ENCODE measurements at regions not wholly inside any gene's neighbourhood (a gene's known extent, or its start where the extent isn't known, plus 50 kb on each side); places are given as distances from the start of the nearest gene placed in this dataset.

GRCh38 chr4:134024251-134024650, 177.3 kb downstream of the PABPC4L start:
- ATAC-seq (peak; percentile 45), DNase-seq (ENCODE audit: low spot score) (no peak)

GRCh38 chr4:134019657-134020056, 181.9 kb downstream of the PABPC4L start:
- ATAC-seq, result no peak
- no peak for DNase-seq (ENCODE audit: low spot score)

GRCh38 chr4:134018846-134019245, 182.7 kb downstream of the PABPC4L start:
- ATAC-seq, result no peak
- no peak for DNase-seq (ENCODE audit: low spot score)

GRCh38 chr4:134001057-134001456, 200.5 kb downstream of the PABPC4L start:
- ATAC-seq, result no peak
- DNase-seq (ENCODE audit: low spot score), result no peak

DNA sequence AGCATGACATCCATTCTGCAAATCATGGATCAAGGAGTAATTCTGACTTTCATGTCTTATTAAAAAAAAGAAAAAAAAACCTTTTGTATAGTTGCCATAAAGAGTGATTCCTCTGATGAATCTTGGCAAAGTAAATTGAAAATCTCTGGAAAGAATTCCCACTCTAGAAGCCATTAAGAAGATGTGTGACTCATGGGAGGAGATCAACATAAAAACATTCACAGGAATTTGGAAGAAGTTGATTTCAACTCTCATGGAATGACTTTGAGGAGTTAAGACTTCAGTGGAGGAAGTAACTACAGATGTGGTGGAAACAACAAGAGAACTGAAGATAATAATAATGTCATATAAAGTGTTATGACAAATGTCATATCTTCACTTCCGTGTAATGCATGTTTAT, 204.2 kb downstream of the PABPC4L start:
- DNase-seq (ENCODE audit: low spot score) (no peak), ATAC-seq (no peak)

- no peak for DNase-seq (ENCODE audit: low spot score)
- no peak for ATAC-seq
Observed at GRCh38 chr4:133996431-133997121, 205.0 kb downstream of the PABPC4L start.

DNA sequence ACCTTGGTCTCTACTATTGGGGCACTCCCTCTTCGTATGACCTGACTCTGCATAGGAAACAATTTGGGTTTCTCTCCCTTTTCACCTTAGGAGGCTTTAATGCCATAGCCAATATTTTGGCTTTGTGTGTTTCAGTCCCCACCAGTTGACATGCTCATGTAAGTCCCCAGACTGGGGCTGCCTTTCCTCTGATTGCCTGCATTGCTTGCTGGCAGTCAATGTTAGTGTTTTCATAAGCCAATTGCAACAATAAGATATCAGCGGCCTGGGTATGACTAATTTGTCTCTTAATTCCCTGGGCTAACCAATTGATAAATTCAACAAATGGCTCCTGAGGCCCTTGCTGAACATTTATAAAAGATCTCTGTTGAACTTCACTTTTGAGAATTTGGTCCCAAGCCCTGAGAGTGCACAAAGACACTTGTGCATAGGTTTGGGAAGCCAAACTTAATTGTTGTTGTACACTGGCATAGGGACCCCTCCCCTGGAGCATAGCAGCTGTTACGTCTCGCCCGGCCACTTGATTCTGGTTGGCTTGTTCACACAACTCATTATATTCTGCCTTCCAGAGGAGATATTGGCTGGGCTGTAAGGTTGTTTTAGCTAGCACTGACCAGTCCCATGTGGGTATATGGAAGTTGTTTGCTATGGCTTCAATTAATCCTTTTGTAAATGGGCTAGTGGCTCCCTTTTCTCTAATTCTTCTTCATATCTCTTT, 206.2 kb downstream of the PABPC4L start:
- DNase-seq (ENCODE audit: low spot score) (no peak), ATAC-seq (no peak)

DNA sequence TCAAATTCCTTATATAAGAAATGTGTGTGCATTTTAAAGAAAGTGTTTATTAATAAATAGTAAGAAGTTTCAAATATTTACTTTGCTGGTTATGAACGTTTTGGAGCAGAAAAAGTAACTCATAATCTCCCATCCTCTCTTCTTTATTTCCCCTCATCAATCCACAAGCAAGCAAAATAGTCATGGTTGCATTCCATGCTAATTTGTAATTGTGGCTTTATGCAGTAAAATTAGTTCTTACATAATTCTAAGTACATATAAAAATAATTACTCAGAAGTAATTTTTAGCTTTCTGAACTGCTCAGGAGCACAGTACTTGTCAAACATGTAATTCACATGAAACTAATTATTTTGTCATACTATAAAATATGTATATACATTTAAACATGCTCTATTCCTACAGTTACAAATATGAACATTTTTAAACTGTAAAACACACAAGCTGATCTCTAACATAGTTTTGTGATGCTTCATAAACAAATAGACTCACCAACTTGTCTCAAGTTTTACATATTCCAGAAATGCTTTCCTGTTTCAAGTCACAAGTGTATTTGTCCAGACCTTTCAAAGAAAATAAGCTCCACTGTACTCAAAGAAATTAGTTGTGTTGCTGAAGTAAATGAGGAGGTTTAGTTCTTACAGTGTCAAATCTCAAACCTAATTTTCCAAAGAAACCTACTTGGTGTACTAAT, 218.9 kb downstream of the PABPC4L start:
- ATAC-seq, result no peak

DNA sequence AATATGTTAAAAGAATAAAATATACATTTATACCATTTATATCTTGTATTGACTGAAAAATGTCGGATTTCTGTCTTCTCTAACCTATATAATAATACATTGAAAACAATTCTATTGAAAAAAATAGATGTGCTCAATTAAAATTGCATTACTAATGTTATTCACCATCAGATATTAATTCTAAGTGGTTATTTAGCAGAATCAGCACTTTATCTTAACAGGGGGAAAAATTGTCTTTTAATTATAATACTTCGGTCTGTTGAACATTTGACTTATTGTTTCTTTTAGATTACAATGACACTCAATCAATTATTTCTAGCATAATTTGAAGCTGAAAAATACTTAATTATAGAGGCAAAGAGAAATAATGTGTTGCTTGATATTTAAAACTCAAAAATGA, 220.3 kb downstream of the PABPC4L start:
- ATAC-seq, result no peak
- no peak for DNase-seq (ENCODE audit: low spot score)

More for the DNA sequence above, 218.9 kb downstream of the PABPC4L start:
- DNase-seq (ENCODE audit: low spot score), result no peak

DNA sequence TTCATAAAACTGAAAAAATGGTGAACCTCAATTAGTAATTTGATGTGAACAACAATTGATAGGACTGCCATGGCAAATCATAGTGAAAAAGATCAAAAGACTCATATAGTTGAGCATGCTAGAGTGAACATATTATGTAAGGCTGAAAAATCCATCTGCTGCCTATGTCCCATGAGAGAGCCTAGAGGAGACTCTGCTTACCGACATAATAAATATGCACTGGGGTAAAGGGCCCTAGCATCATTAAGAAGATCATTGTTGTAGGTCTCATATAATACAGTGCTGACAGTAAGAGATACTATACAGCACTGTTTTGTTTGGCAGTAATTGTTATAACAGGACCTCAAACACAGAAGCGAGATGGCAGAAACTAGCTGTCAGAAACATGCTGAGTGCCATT, 229.0 kb downstream of the PABPC4L start:
- ATAC-seq (no peak), DNase-seq (ENCODE audit: low spot score) (no peak)

- no peak for DNase-seq (ENCODE audit: low spot score)
- ATAC-seq, result no peak
Observed at GRCh38 chr4:133969202-133969848, 232.3 kb downstream of the PABPC4L start.

- no peak for ATAC-seq
- no peak for DNase-seq (ENCODE audit: low spot score)
Observed at GRCh38 chr4:133968174-133968573, 233.4 kb downstream of the PABPC4L start.

DNA sequence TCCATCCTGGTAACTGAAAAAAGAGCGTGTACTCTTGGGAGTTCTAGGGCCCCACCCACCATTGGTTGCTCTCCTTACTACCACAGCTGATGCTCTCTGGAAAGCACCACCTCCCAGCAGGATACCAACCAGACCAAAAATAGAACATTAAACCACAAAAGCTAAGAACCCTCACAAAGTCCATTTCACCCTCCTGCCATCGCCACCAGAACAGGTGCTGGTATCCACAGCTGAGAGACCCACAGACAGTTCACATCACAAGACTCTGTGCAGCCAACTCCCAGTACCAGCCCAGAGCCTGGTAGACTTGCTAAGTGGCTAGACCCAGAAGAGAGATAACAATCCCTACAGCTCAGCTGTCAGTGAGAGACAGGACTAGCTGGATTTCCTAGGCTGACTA, 240.6 kb downstream of the PABPC4L start:
- no peak for DNase-seq (ENCODE audit: low spot score)
- no peak for ATAC-seq

GRCh38 chr4:133943081-133943480, 258.5 kb downstream of the PABPC4L start:
- ATAC-seq (no peak), DNase-seq (ENCODE audit: low spot score) (no peak)

GRCh38 chr4:133938061-133938460, 263.5 kb downstream of the PABPC4L start:
- DNase-seq (ENCODE audit: low spot score), result no peak
- ATAC-seq, result no peak

GRCh38 chr4:133929531-133930239, 271.9 kb downstream of the PABPC4L start:
- ATAC-seq (no peak), DNase-seq (ENCODE audit: low spot score) (no peak)

DNA sequence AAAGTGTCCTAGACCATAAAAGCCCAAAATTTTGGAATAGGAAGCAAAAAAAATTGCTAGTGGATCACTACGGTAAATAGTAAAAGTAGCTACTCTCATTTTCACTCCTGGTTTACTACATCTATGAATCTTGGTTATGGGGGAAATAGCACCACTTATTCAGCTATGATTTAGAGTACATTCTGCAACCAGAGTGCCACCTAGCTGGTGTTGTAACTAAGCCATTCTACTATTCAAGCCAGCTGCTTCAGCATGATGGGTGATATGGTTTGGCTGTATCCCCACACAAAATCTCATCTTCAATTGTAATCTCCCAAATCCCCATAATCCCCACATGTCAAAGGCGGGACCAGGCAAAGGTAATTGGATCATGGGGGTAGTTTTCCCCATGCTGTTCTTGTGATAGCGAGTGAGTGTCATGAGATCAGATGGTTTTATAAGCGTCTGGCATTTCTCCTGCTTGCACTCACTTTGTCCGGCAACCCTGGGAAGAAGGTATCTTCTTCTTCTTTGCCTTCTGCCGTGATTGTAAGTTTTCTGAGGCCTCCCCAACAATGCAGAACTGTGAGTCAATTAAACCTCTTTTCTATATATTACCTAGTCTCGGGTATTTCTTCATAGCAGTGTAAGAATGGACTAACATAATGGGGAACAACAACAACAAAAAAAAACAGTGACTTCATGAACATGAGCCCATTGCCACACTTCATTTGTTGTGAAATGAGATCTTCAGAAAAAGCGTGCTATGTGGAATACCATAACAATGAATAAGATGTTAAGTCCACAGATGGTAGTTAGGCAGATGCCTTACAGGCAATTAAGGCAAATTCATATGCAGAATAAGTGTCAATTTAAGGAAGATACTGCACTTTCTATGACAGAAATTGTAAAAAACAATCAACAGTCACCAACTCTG, 280.1 kb downstream of the PABPC4L start:
- no peak for ATAC-seq
- no peak for DNase-seq (ENCODE audit: low spot score)

DNA sequence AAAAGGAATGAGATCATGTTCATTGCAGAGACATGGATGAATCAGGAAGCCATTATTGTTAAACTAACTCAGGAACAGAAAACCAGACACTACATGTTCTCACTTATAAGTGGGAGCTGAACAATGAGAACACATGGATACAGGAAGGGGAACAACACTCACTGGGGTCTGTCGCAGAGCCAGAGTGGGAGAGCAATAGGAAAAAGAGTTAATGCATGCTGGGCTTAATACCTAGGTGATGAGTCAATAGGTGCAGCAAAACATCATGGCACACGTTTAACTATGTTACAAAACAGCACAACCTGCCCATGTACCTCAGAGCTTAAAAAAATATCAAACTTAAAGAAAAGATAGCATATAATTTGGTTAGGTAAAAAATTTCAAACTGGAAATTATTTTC, 281.4 kb downstream of the PABPC4L start:
- no peak for ATAC-seq

DNA sequence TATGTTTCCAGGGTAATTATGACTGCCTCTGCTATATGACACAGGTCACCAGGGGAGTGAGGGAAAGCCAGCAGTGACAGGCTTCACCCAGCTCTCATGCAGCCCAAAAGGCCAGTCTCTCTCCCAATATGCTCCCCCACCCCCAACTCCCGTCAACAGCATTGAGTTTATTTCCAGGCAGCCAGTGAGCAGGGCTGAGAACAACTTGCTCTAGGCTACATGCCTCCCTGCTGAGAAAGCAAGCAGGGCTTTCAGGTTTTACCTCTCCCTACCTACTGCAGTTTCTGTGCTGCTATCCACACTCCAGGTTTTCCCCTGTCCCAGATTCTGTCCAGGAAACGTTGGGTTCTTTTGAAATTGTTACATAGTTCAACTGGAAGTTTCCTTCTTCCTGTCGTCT, 291.4 kb downstream of the PABPC4L start:
- ATAC-seq (no peak), DNase-seq (ENCODE audit: low spot score) (no peak)

More for the DNA sequence above, 281.4 kb downstream of the PABPC4L start:
- DNase-seq (ENCODE audit: low spot score), result no peak

GRCh38 chr4:133903029-133903428, 298.6 kb downstream of the PABPC4L start:
- DNase-seq (ENCODE audit: low spot score), result no peak
- no peak for ATAC-seq

Data from left lobe of liver (tissue), 2 donors.